ENCODE measurements at regions not wholly inside any gene's neighbourhood (a gene's known extent, or its start where the extent isn't known, plus 50 kb on each side); places are given as distances from the start of the nearest gene placed in this dataset.

GRCh38 chr5:56288873-56289601, 55.9 kb upstream of the ANKRD55 start:
- no peak for DNase-seq

GRCh38 chr5:56286015-56286884, 53.1 kb upstream of the ANKRD55 start:
- no peak for DNase-seq

DNA sequence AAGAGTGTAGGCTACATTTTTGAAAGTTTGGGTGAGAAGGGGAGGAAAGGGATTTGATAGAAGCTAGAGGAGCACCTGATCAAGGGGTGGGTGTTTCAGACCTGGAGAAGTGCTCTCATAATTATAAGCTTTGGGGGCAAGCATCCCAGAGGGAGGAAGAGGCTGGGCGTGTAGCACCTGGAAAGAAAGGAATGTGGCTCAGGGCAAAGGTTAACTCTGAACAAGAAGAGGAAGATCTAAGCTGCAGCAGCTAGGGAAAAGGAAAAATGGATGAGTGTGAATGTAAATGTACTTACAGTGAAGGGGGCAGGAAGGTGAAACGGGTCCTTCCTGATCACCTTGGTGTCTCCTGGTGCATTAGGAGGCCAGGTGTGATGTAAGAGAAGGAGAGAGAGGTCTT, 49.8 kb upstream of the ANKRD55 start:
- DNase-seq: no peak

All from cerebellar nuclear complex (tissue), 1 donor.